Dermis microvascular lymphatic vessel endothelial cell (primary cell): ENCODE measurements at regions not wholly inside any gene's neighbourhood (a gene's known extent, or its start where the extent isn't known, plus 50 kb on each side); places are given as distances from the start of the nearest gene placed in this dataset.
A peak's percentile ranks its signal among the peaks of the same experiment; 100 is the strongest.

ENCODE experiments used
- DNase-seq, 2 donors: peaks; one replicate each; pipeline versions ENCODE4 v3.0.0 to v3.0.0-alpha.2; 2010; ENCODE audit warnings: low read depth in 2 of 2

- no peak for DNase-seq
Measured at GRCh38 chr1:244256086-244256676, 195.5 kb downstream of the ADSS2 start.

GRCh38 chr1:244264163-244264562 lies 187.5 kb downstream of the ADSS2 start:
- no peak for DNase-seq

GRCh38 chr1:244265507-244265906 lies 186.2 kb downstream of the ADSS2 start:
- DNase-seq = no peak

GRCh38 chr1:244269169-244269568 lies 182.5 kb downstream of the ADSS2 start:
- DNase-seq = no peak

GRCh38 chr1:244271004-244271403 lies 180.7 kb downstream of the ADSS2 start:
- no peak for DNase-seq

GRCh38 chr1:244271691-244272308 lies 179.9 kb downstream of the ADSS2 start:
- no peak for DNase-seq

GRCh38 chr1:244272471-244273261 lies 179.0 kb downstream of the ADSS2 start:
- peak; percentile 75 to 91 for DNase-seq

GRCh38 chr1:244273262-244273844 lies 178.4 kb downstream of the ADSS2 start:
- DNase-seq = no peak

- peak; percentile 15 to 81 for DNase-seq
Measured at GRCh38 chr1:244273845-244274619, 177.7 kb downstream of the ADSS2 start.

- no peak for DNase-seq
Measured at GRCh38 chr1:244276646-244277045, 175.1 kb downstream of the ADSS2 start.

GRCh38 chr1:244280201-244280600 lies 171.5 kb downstream of the ADSS2 start:
- DNase-seq = no peak

GRCh38 chr1:244280859-244281258 lies 170.8 kb downstream of the ADSS2 start:
- peak in 1 of 2 donors; percentile 14 for DNase-seq

GRCh38 chr1:244283772-244284171 lies 167.9 kb downstream of the ADSS2 start:
- DNase-seq = no peak

- DNase-seq = no peak
Measured at GRCh38 chr1:244284641-244285156, 167.0 kb downstream of the ADSS2 start.

GRCh38 chr1:244286341-244286740 lies 165.4 kb downstream of the ADSS2 start:
- DNase-seq = no peak

- DNase-seq = no peak
Measured at GRCh38 chr1:244287726-244288125, 164.0 kb downstream of the ADSS2 start.

GRCh38 chr1:244288663-244289062 lies 163.0 kb downstream of the ADSS2 start:
- no peak for DNase-seq

- DNase-seq = no peak
Measured at GRCh38 chr1:244289991-244290785, 161.5 kb downstream of the ADSS2 start.

GRCh38 chr1:244291236-244292201 lies 160.2 kb downstream of the ADSS2 start:
- no peak for DNase-seq
